SU-DHL-6 (cell line): ENCODE measurements at regions not wholly inside any gene's neighbourhood (a gene's known extent, or its start where the extent isn't known, plus 50 kb on each side); places are given as distances from the start of the nearest gene placed in this dataset.

Experiments used
- CTCF ChIP-seq: fragments of 200-600 bp; sonication (generic); IDR thresholded peaks from one replicate; pipeline ENCODE4 v1.5.1; 2017; ENCODE audit warnings: antibody characterized with exemption, mild to moderate bottlenecking, low read length, moderate library complexity; ENCODE audit not compliant: insufficient read depth, poor library complexity, severe bottlenecking
- EZH2phosphoT487 ChIP-seq: fragments of 200-600 bp; sonication (generic), shearing (Covaris generic); conservative IDR thresholded peaks from 2 replicates; pipeline ENCODE4 v1.6.1; 2018; ENCODE audit warnings: mild to moderate bottlenecking, antibody characterized with exemption, low read length, moderate library complexity, mixed read lengths

- TF ChIP-seq CTCF (no peak), EZH2phosphoT487 (no peak)
These were observed 445.4 kb upstream of the DPH6 start for GRCh38 chr15:35991386-35991785.
